GM23248 (cell line): ENCODE measurements at regions not wholly inside any gene's neighbourhood (a gene's known extent, or its start where the extent isn't known, plus 50 kb on each side); places are given as distances from the start of the nearest gene placed in this dataset.

Experiments
- DNase-seq: peaks from one replicate; pipeline ENCODE4 v3.0.0-alpha.2; 2015
- H2AFZ ChIP-seq: fragments of 200-600 bp; sonication (generic); 2 replicates; pipeline ENCODE4 v1.6.1; 2016; ENCODE audit warnings: antibody characterized with exemption
- H3F3A ChIP-seq: fragments of 200-600 bp; sonication (generic); 2 replicates; pipeline ENCODE4 v1.6.1; 2016; ENCODE audit warnings: mild to moderate bottlenecking, antibody characterized with exemption, mixed run types; ENCODE audit not compliant: insufficient read depth
- H3K27ac ChIP-seq: fragments of 200-600 bp; sonication (generic); 2 replicates; pipeline ENCODE4 v1.5.1; 2016; ENCODE audit warnings: mild to moderate bottlenecking
- H3K27me3 ChIP-seq: fragments of 200-600 bp; sonication (generic); replicated peaks from 2 replicates; pipeline ENCODE4 v1.6.1; 2016; ENCODE audit warnings: mild to moderate bottlenecking; ENCODE audit not compliant: insufficient read depth
- H3K36me3 ChIP-seq: fragments of 200-600 bp; sonication (generic); 2 replicates; pipeline ENCODE4 v1.6.1; 2016; ENCODE audit warnings: low read depth, mild to moderate bottlenecking
- H3K4me1 ChIP-seq: fragments of 200-600 bp; sonication (generic); 2 replicates; pipeline ENCODE4 v1.6.1; 2016; ENCODE audit warnings: mild to moderate bottlenecking; ENCODE audit not compliant: insufficient read depth
- H3K4me2 ChIP-seq: fragments of 200-600 bp; sonication (generic); one replicate; pipeline ENCODE4 v1.6.1; 2016; ENCODE audit warnings: mild to moderate bottlenecking; ENCODE audit not compliant: unreplicated experiment
- H3K4me3 ChIP-seq: fragments of 200-600 bp; sonication (generic); 2 replicates; pipeline ENCODE4 v1.5.1; 2016; ENCODE audit warnings: mild to moderate bottlenecking
- H3K79me2 ChIP-seq: fragments of 200-600 bp; sonication (generic); 2 replicates; pipeline ENCODE4 v1.6.1; 2016; ENCODE audit warnings: mild to moderate bottlenecking; ENCODE audit not compliant: insufficient read depth
- H3K9ac ChIP-seq: fragments of 200-600 bp; sonication (generic); 2 replicates; pipeline ENCODE4 v1.6.1; 2016; ENCODE audit warnings: mild to moderate bottlenecking
- H3K9me2 ChIP-seq: fragments of 200-600 bp; sonication (generic); 2 replicates; pipeline ENCODE4 v1.6.1; 2016; ENCODE audit warnings: mixed run types, mild to moderate bottlenecking, moderate library complexity; ENCODE audit not compliant: insufficient read depth
- H3K9me3 ChIP-seq: fragments of 200-600 bp; sonication (generic); one replicate; pipeline ENCODE4 v1.6.1; 2017; ENCODE audit warnings: low read depth
- H4K20me1 ChIP-seq: fragments of 200-600 bp; sonication (generic); 2 replicates; pipeline ENCODE4 v1.6.0; 2016; ENCODE audit not compliant: insufficient read depth
- EZH2 ChIP-seq: fragments of 200-600 bp; sonication (generic); IDR thresholded peaks from 2 replicates; pipeline ENCODE4 v1.6.1; 2018; ENCODE audit warnings: antibody characterized with exemption, mild to moderate bottlenecking; ENCODE audit not compliant: insufficient read depth, poor library complexity, severe bottlenecking
- EZH2phosphoT487 ChIP-seq: fragments of 200-600 bp; sonication (generic); IDR thresholded peaks from 2 replicates; pipeline ENCODE4 v1.6.1; 2018; ENCODE audit warnings: antibody characterized with exemption, moderate library complexity, mild to moderate bottlenecking, low read depth; ENCODE audit not compliant: insufficient read depth
- WGBS, 2 experiments: methylation state at CpG; one replicate each; pipeline ENCODE4 v1.1.6; 2015 to 2017; ENCODE audit warnings: low lambda C conversion rate in 2 of 2, low coverage in 1 of 2; ENCODE audit errors: missing lambda C conversion rate in 2 of 2; 5-methylcytosine and 5-hydroxymethylcytosine counted together
- in situ Hi-C: fragments of 300-500 bp; cut with MboI; formaldehyde crosslinking; loops from 2 replicates; pipeline ENCODE4 v1.15.0; 2020

DNA sequence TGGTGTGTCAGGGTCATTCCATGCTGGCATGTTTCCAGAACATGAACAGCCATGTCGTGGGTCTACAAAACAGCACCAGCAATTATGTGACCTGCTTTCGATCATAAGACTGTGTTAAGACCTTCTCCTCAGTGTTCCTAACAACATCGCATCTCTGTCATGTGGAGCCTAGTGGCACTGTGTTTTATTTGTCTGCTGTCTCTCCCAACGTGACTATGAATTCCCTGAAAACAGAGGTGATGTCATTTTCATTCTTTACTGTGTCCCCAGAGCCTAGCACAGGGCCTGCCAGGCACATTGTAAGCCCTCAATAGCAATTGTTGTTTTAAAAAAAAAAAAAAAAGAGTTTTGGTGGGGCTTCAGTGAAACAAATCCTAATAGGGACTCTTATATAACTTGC is 94.2 kb upstream of the IL12A start:
- Histone ChIP-seq H4K20me1 (no peaks in the 10 kb centered on the region), H3K36me3 (peaks cover 23% of the 10 kb centered on the region; the same call in 1 of the 2 replicates), H3K4me2 (no peak overlapping the region), H3K9ac (no peak overlapping the region), H3K27me3 (no peaks in the 10 kb centered on the region), H3K79me2 (peaks cover 16% of the 10 kb centered on the region; the same call in 1 of the 2 replicates), H3K9me3 (no peaks in the 10 kb centered on the region), H3K27ac (no peak overlapping the region), H2AFZ (no peak overlapping the region), H3F3A (0 out of 2 replicates have a peak, but pooled peaks cover 5% of the 10 kb centered on the region), H3K4me1 (peaks cover 24% of the 10 kb centered on the region), H3K9me2 (no peaks in the 10 kb centered on the region), H3K4me3 (no peak overlapping the region)
- DNase-seq, result no peak
- in situ Hi-C loops, result no loop called here
- 85 to 90% methylated on average over 4 of the region's 4 CpGs for WGBS, 2 experiments
- TF ChIP-seq EZH2, result no peak
- no peak for TF ChIP-seq EZH2phosphoT487

DNA sequence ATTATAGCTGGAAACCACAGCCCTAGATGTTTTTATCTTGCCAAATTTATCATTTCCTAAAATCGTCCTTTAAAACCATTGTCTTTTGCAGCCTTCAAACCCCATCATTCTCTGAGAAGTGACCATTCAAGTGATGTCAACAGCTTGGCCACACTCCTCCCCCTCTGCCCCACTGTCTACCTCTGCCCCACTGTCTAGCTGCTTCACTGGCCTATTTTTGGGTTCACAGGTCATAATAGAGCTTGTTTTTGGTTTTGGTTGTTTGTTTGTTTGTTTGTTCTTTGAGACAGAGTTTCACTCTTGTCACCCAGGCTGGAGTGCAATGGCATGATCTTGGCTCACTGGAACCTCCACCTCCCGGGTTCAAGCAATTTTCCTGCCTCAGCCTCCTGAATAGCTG is 93.2 kb upstream of the IL12A start:
- in situ Hi-C loops, result no loop called here
- peaks cover 24% of the 10 kb centered on the region for H3K4me1 ChIP-seq
- peaks cover 25% of the 10 kb centered on the region; the same call in 1 of the 2 replicates for H3K36me3 ChIP-seq

DNA sequence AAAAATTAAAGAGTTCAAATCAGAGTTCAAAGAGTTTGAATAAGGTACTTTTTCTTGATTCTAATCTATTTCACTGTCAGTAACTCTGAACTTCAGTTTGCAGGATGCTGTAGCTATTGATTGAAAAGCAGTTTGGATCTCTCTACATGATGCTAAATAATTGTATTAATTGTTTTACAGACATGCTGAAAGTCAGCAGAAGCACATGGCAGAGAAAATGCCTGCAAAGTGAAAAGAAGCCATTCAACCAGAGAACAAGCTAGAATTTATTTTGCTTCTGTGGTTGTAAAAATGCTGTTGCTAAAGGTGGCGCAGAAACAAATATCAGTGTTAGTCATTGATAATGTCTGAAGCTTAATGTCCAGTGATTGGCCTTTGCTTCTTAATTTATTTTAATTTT is 92.1 kb upstream of the IL12A start:
- Histone ChIP-seq H3K4me2 (no peak overlapping the region), H3K9me2 (no peaks in the 10 kb centered on the region), H2AFZ (no peak overlapping the region), H3F3A (0 out of 2 replicates have a peak, but pooled peaks cover 6% of the 10 kb centered on the region), H3K4me3 (no peak overlapping the region), H3K27me3 (no peaks in the 10 kb centered on the region), H4K20me1 (no peaks in the 10 kb centered on the region), H3K4me1 (peaks cover 24% of the 10 kb centered on the region), H3K9me3 (no peaks in the 10 kb centered on the region), H3K9ac (no peak overlapping the region), H3K27ac (no peak overlapping the region), H3K36me3 (peaks cover 25% of the 10 kb centered on the region; the same call in 1 of the 2 replicates), H3K79me2 (no peaks in the 10 kb centered on the region)
- no peak for DNase-seq
- TF ChIP-seq EZH2 (no peak), EZH2phosphoT487 (no peak)
- in situ Hi-C loops, result no loop called here
- 100% methylated on average over 1 of the region's 1 CpG for WGBS, 2 experiments

More for the DNA sequence above, 93.2 kb upstream of the IL12A start:
- H3K27me3 ChIP-seq, result no peaks in the 10 kb centered on the region
- no peak overlapping the region for H3K4me2 ChIP-seq
- no peaks in the 10 kb centered on the region for H3K9me3 ChIP-seq
- no peak overlapping the region for H3K27ac ChIP-seq
- H3F3A ChIP-seq, result 0 out of 2 replicates have a peak, but pooled peaks cover 5% of the 10 kb centered on the region
- H3K9ac ChIP-seq, result no peak overlapping the region
- H3K9me2 ChIP-seq, result no peaks in the 10 kb centered on the region
- H3K4me3 ChIP-seq, result no peak overlapping the region
- no peak for DNase-seq
- H2AFZ ChIP-seq, result no peak overlapping the region
- WGBS, 2 experiments, result 97% methylated on average over 2 of the region's 2 CpGs
- H3K79me2 ChIP-seq, result peaks cover 6% of the 10 kb centered on the region; the same call in 1 of the 2 replicates
- no peaks in the 10 kb centered on the region for H4K20me1 ChIP-seq
- TF ChIP-seq EZH2, result no peak
- no peak for TF ChIP-seq EZH2phosphoT487

DNA sequence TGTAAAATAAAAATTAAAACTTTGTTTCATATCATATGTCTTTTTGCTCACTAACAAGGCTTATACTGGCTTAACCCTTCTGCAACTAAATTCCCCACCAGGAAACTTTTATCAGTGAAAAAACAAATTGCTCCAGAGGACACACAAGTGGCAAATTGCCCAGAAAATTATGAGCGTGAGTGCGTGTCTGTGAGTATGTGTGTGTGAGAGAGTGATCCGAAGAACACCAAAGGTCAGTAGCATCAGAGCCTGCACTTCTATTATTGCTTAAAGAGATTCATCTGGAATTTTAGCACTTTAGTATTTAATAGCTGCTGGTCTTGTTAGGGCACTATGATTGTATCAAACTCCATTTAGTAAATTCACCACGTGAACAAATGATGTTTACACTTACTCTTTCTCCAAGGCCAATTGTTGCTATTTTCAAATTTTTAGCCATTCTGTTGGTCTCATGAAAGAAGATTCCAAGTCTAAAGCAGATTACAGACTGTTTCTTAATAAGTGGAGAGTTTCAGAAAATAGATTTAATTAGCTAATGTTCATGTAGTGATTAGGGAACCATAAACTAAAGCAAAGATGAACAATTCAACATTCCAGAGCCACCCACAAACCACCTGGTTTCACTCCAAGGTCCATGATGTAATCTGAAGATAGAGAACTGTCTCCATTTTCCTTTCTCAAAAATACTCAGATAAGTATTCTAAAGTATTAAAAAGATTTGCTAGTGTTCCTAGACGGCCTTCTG is 91.1 kb upstream of the IL12A start:
- no peak for TF ChIP-seq EZH2
- TF ChIP-seq EZH2phosphoT487, result no peak
- no peaks in the 10 kb centered on the region for H3K79me2 ChIP-seq
- in situ Hi-C loops, result no loop called here
- H3K9me2 ChIP-seq, result no peaks in the 10 kb centered on the region
- H3F3A ChIP-seq, result 0 out of 2 replicates have a peak, but pooled peaks cover 9% of the 10 kb centered on the region
- 74% methylated on average over 5 of the region's 5 CpGs for WGBS, 2 experiments
- peak overlapping the region; percentile 7 for H3K27ac ChIP-seq
- H4K20me1 ChIP-seq, result no peaks in the 10 kb centered on the region
- no peak overlapping the region for H3K9ac ChIP-seq
- H2AFZ ChIP-seq, result no peak overlapping the region
- peaks cover 22% of the 10 kb centered on the region for H3K4me1 ChIP-seq
- no peaks in the 10 kb centered on the region for H3K27me3 ChIP-seq
- H3K36me3 ChIP-seq, result peaks cover 21% of the 10 kb centered on the region; the same call in 1 of the 2 replicates
- peak; percentile 62 for DNase-seq
- H3K4me3 ChIP-seq, result no peak overlapping the region
- no peaks in the 10 kb centered on the region for H3K9me3 ChIP-seq
- H3K4me2 ChIP-seq, result peak overlapping the region; percentile 23

DNA sequence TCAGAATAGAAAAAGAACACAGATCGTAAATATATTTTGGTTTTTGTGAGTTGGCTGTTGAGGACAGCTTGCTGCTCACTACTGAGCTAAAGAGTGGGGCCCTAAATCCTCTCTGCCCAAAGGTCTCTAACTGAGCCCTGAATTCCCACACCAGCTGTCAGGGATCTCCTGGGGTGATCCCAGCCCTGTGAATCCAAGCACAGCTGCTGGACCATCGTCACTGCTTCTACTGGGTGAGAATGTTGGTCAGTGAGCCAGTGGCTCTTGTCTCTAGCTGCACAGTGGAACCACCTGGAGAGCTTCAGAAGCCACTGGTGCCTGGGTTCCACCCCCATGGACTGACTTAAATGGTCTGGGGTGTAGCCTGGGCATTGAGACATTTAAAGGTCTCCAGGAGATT is 90.5 kb upstream of the IL12A start:
- no peaks in the 10 kb centered on the region for H3K9me2 ChIP-seq
- no peaks in the 10 kb centered on the region for H3K9me3 ChIP-seq
- no peak for DNase-seq
- H3K79me2 ChIP-seq, result no peaks in the 10 kb centered on the region
- H3K4me3 ChIP-seq, result no peak overlapping the region
- H2AFZ ChIP-seq, result no peak overlapping the region
- in situ Hi-C loops, result no loop called here
- no peaks in the 10 kb centered on the region for H4K20me1 ChIP-seq
- H3K36me3 ChIP-seq, result peaks cover 14% of the 10 kb centered on the region; the same call in 1 of the 2 replicates
- no peaks in the 10 kb centered on the region for H3K27me3 ChIP-seq
- peaks cover 20% of the 10 kb centered on the region for H3K4me1 ChIP-seq
- TF ChIP-seq EZH2phosphoT487 (no peak), EZH2 (no peak)
- 0 out of 2 replicates have a peak, but pooled peaks cover 9% of the 10 kb centered on the region for H3F3A ChIP-seq
- no peak overlapping the region for H3K9ac ChIP-seq
- H3K27ac ChIP-seq, result peak overlapping the region; percentile 7
- WGBS, 2 experiments, result 96 to 100% methylated on average over 2 of the region's 2 CpGs
- peak overlapping the region; percentile 23 for H3K4me2 ChIP-seq
